Tibial nerve (tissue), 4 donors: ENCODE measurements at regions not wholly inside any gene's neighbourhood (a gene's known extent, or its start where the extent isn't known, plus 50 kb on each side); places are given as distances from the start of the nearest gene placed in this dataset. TPM values are rescaled to one million over a fixed set of nuclear protein-coding genes. Genes with fewer than 3 reads are reported as not detected.

ENCODE experiments used
- DNase-seq, 2 donors: peaks; one replicate each; pipeline ENCODE4 v3.0.0-alpha.2; 2019; ENCODE audit warnings: low spot score in 2 of 2
- H3K27ac ChIP-seq, 4 donors: fragments of 200-600 bp; sonication (generic) in 3 of 4; one replicate each; pipeline ENCODE4 v1.5.1; 2017 to 2019; ENCODE audit warnings: mild to moderate bottlenecking in 1 of 4
- H3K27me3 ChIP-seq, 2 donors: fragments of 200-600 bp; sonication (generic) in 1 of 2; one replicate each; pipeline versions ENCODE4 v1.5.1 to v1.6.0; 2017 to 2019
- H3K36me3 ChIP-seq, 3 donors: fragments of 200-600 bp; sonication (generic); one replicate each; pipeline ENCODE4 v1.5.1; 2018 to 2019
- H3K4me1 ChIP-seq, 4 donors: fragments of 200-600 bp; sonication (generic) in 3 of 4; one replicate each; pipeline ENCODE4 v1.5.1; 2017 to 2019
- H3K4me3 ChIP-seq, 4 donors: fragments of 200-600 bp; sonication (generic) in 3 of 4; one replicate each; pipeline ENCODE4 v1.5.1; 2017 to 2019; ENCODE audit warnings: mild to moderate bottlenecking in 1 of 4, moderate library complexity in 1 of 4
- H3K9me3 ChIP-seq, 4 donors: fragments of 200-600 bp; sonication (generic) in 3 of 4; one replicate each; pipeline ENCODE4 v1.5.1; 2017 to 2019
- EP300 ChIP-seq, 2 donors: sonication (generic); formaldehyde crosslinking; IDR thresholded peaks; one replicate each; pipeline ENCODE4 v1.6.1; 2017; ENCODE audit warnings: antibody characterized with exemption in 2 of 2, mild to moderate bottlenecking in 1 of 2
- POLR2A ChIP-seq, 2 donors: fragments of 450-650 bp; IDR thresholded peaks; one replicate each; pipeline ENCODE4 v1.6.1; 2017; ENCODE audit warnings: antibody characterized with exemption in 2 of 2, mild to moderate bottlenecking in 2 of 2, moderate library complexity in 2 of 2
- WGBS, 2 donors: methylation state at CpG; one replicate each; pipeline ENCODE4 v1.1.5; 2018; 5-methylcytosine and 5-hydroxymethylcytosine counted together
- small RNA-seq: library from RNA; depleted of rRNA; stranded (forward); fragments of <200 nt; gene quantifications from one replicate; pipeline ENCODE3, GENCODE V24; 2016
- TF ChIP-seq, protein P1 (sequence below), 5 experiments: fragments of 200-600 bp in 3 of 5; fragments of 450-650 bp in 2 of 5; sonication (generic) in 3 of 5; IDR thresholded peaks; one replicate each; pipeline ENCODE4 v1.5.1; 2016 to 2019; ENCODE audit warnings: antibody characterized with exemption in 5 of 5, mild to moderate bottlenecking in 3 of 5, moderate library complexity in 2 of 5

DNA sequence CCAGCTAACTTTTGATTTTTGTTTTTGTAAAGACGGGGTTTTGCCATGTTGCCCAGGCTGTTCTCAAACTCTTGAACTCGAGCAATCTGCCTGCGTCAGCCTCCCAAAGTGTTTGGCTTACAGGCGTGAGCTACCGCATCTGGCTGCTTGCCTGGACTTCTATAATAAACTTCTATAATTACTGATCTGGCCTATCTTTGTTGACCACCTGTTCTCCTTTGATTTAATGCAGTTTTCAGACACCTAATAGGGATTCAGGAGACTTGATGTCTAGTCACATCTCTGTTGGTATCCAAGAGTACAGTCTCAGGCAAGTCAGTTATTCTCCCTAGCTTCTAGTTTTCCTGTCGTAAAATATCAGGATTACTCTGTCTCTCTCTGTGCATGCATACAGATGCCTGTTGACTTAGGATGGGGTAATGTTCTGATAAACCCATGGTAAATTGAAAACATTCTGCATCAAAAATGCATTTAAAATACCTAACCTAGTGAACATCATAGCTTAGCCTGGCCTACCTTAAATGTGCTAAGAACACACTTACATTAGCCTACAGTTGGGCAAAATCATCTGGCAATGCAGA is 51.5 kb upstream of the NR3C1 start:
- 86 to 95% methylated on average over 6 of the region's 6 CpGs for WGBS, 2 donors
- Histone ChIP-seq H3K9me3 (no peaks in the 10 kb centered on the region), H3K27ac (no peak overlapping the region)

GRCh38 chr5:143453720-143454119 is 50.2 kb upstream of the NR3C1 start:
- no peaks in the 10 kb centered on the region for H3K36me3 ChIP-seq
- no peaks in the 10 kb centered on the region for H3K27me3 ChIP-seq
- no peak overlapping the region for H3K27ac ChIP-seq
- peaks cover 0 to 5% (median 0%) of the 10 kb centered on the region in 4 donors for H3K4me1 ChIP-seq
- WGBS, 2 donors: 72 to 89% methylated on average over 2 of the region's 2 CpGs
- no peaks in the 10 kb centered on the region for H3K9me3 ChIP-seq
- TF ChIP-seq, protein P1, sequence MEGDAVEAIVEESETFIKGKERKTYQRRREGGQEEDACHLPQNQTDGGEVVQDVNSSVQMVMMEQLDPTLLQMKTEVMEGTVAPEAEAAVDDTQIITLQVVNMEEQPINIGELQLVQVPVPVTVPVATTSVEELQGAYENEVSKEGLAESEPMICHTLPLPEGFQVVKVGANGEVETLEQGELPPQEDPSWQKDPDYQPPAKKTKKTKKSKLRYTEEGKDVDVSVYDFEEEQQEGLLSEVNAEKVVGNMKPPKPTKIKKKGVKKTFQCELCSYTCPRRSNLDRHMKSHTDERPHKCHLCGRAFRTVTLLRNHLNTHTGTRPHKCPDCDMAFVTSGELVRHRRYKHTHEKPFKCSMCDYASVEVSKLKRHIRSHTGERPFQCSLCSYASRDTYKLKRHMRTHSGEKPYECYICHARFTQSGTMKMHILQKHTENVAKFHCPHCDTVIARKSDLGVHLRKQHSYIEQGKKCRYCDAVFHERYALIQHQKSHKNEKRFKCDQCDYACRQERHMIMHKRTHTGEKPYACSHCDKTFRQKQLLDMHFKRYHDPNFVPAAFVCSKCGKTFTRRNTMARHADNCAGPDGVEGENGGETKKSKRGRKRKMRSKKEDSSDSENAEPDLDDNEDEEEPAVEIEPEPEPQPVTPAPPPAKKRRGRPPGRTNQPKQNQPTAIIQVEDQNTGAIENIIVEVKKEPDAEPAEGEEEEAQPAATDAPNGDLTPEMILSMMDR (IDR thresholded peaks at IDR 0.05): no peak
- TF ChIP-seq POLR2A (IDR thresholded peaks at IDR 0.05) (no peak), EP300 (IDR thresholded peaks at IDR 0.05) (no peak)
- H3K4me3 ChIP-seq: no peak overlapping the region
- no peak for DNase-seq

More for the DNA sequence above, 51.5 kb upstream of the NR3C1 start:
- Histone ChIP-seq H3K4me3 (no peak overlapping the region), H3K36me3 (no peaks in the 10 kb centered on the region), H3K27me3 (no peaks in the 10 kb centered on the region), H3K4me1 (peaks cover 0 to 5% (median 0%) of the 10 kb centered on the region in 4 donors)
- no peak for DNase-seq
- TF ChIP-seq, protein P1 (IDR thresholded peaks at IDR 0.05): no peak
- no peak for TF ChIP-seq EP300 (IDR thresholded peaks at IDR 0.05)
- no peak for TF ChIP-seq POLR2A (IDR thresholded peaks at IDR 0.05)

Small RNA genes in the stretch of these regions (small RNA-seq; reads per million reads assigned to genes)
- not detected for gene MIR5197
- not detected for gene RNU7-156P
